Gastroesophageal sphincter (tissue), 2 donors: ENCODE measurements at regions not wholly inside any gene's neighbourhood (a gene's known extent, or its start where the extent isn't known, plus 50 kb on each side); places are given as distances from the start of the nearest gene placed in this dataset.

ENCODE experiments used
- EP300 ChIP-seq: sonication (generic); formaldehyde crosslinking; IDR thresholded peaks from one replicate; pipeline ENCODE4 v1.6.1; 2017; ENCODE audit warnings: antibody characterized with exemption, mild to moderate bottlenecking
- POLR2AphosphoS5 ChIP-seq: sonication (generic); formaldehyde crosslinking; IDR thresholded peaks from one replicate; pipeline ENCODE4 v1.6.1; 2017; ENCODE audit warnings: antibody characterized with exemption

DNA sequence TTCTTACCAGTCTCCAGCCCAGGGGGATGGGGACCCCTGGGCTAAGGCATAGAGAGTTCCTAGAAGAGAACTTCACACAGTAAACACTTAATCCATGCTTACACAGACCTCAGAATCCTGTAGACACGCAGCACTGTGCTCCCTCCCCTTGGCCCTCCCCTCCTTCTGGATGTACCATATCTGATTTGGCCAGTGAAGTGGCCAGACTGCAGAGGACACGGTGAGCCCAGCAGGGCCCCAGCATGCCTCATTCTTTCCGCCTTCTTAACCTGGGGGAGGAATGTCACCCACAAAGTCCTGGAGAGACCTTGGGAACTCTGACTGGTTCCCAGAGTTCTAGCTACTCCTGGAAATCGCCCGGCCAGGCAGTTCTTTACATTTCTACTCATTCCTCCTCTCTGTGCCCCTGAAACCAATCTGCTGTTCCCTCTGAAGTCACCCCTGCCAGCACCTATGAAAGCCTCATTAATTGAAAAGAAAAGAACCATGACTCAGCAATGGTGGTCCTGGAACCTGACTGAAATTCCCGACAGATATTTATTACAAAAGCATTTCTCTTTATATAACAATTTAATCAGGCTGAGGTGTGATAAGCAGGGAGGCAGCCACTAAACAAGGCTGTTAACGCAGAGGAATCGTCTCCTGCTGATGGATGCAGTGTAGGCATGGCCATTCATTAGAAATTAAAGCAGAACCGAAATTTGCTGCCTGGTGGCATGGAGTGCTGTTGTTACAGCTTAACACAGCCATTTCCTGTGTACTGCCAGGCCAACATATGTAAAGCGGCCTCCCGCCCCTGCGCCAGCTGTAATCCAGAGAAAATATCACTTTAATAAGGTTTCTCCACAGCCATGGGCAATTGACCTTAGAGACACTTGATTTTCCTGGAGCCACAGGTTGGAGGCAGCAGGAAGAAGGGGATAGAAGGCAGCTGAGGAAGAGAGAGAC lies 74.6 kb upstream of the KCND3 start:
- no peak for TF ChIP-seq POLR2AphosphoS5
- TF ChIP-seq EP300 = no peak
